Panc1 (cell line): ENCODE measurements at regions not wholly inside any gene's neighbourhood (a gene's known extent, or its start where the extent isn't known, plus 50 kb on each side); places are given as distances from the start of the nearest gene placed in this dataset.

Experiments
- ATAC-seq: fragments of 200-7000 bp; cut with Tn5 transposase; 2 replicates; pipeline ENCODE4 v1.9.1; 2020; ENCODE audit warnings: mild to moderate bottlenecking, moderate library complexity
- BruUV-seq: library from RNA; stranded (reverse); fragments of 400-500 nt; replicated peaks from 2 replicates; lab custom pipeline; 2021; lab: Mats Ljungman, UMichigan
- CTCF ChIA-PET: fragments of 300-600 bp; sonication (Branson Sonifier 250); formaldehyde crosslinking; loops from one replicate; lab custom pipeline; 2022; ENCODE audit warnings: antibody characterized with exemption; lab: Charles Lee
- POLR2A ChIA-PET: fragments of 300-600 bp; sonication (Branson Sonifier 250); formaldehyde crosslinking; loops from one replicate; lab custom pipeline; 2022; ENCODE audit warnings: antibody characterized with exemption; lab: Charles Lee
- DNase-seq: peaks from one replicate; pipeline ENCODE4 v3.0.0-alpha.2; 2010; ENCODE audit warnings: low read depth, low spot score
- H3K27ac ChIP-seq: 2 replicates; pipeline ENCODE4 v1.5.1; 2011; ENCODE audit warnings: mild to moderate bottlenecking, low read length, inconsistent platforms
- H3K27me3 ChIP-seq: fragments of 200-500 bp; sonication (Bioruptor generic); 2 replicates; pipeline ENCODE4 v1.6.0; 2014; ENCODE audit warnings: low read length, inconsistent platforms; ENCODE audit not compliant: control insufficient read depth, insufficient read depth
- H3K36me3 ChIP-seq: fragments of 200-500 bp; sonication (Bioruptor generic); 2 replicates; pipeline ENCODE4 v1.5.1; 2014; ENCODE audit warnings: inconsistent platforms, mild to moderate bottlenecking, low read length, moderate library complexity; ENCODE audit not compliant: control insufficient read depth, insufficient read depth
- H3K4me1 ChIP-seq: 2 replicates; pipeline ENCODE4 v1.5.1; 2011; ENCODE audit warnings: inconsistent platforms, mild to moderate bottlenecking, low read length, moderate library complexity; ENCODE audit not compliant: control insufficient read depth, insufficient read depth
- H3K4me3 ChIP-seq, 2 experiments: 2 replicates each; pipeline ENCODE4 v1.5.1; 2011 to 2012; ENCODE audit warnings: low read depth in 2 of 2, low read length in 2 of 2, mild to moderate bottlenecking in 2 of 2, inconsistent platforms in 1 of 2, moderate library complexity in 1 of 2
- H3K9me3 ChIP-seq: fragments of 200-500 bp; sonication (Bioruptor generic); 2 replicates; pipeline ENCODE4 v1.5.1; 2014; ENCODE audit warnings: low read depth, mild to moderate bottlenecking, inconsistent platforms, low read length, moderate library complexity; ENCODE audit not compliant: control insufficient read depth, insufficient read depth
- CTCF ChIP-seq: fragments of 450-650 bp; IDR thresholded peaks from 2 replicates; pipeline ENCODE4 v1.5.1; 2017; ENCODE audit warnings: mild to moderate bottlenecking
- POLR2AphosphoS5 ChIP-seq: IDR thresholded peaks from 2 replicates; pipeline ENCODE4 v1.6.1; 2012; ENCODE audit warnings: mild to moderate bottlenecking, low read depth, low read length, moderate library complexity
- SIN3A ChIP-seq: IDR thresholded peaks from 2 replicates; pipeline ENCODE4 v1.6.1; 2012; ENCODE audit warnings: low read depth, mild to moderate bottlenecking, low read length, moderate library complexity, borderline replicate concordance; ENCODE audit not compliant: insufficient read depth
- TCF7L2 ChIP-seq: IDR thresholded peaks from 2 replicates; pipeline ENCODE4 v1.6.1; 2011; ENCODE audit warnings: mild to moderate bottlenecking, low read depth, low read length, inconsistent platforms
- in situ Hi-C: cut with HindIII; loops from 2 replicates; pipeline ENCODE4 v1.10.0; 2016; ENCODE audit warnings: low sequenced_read_pairs, low pct_unique_long_range_greater_than_20kb
- intact Hi-C: fragments of 100-400 bp; cut with micrococcal nuclease; formaldehyde crosslinking; loops from one replicate; pipeline ENCODE4 v1.10.0; 2022; ENCODE audit not compliant: unreplicated experiment
- TF ChIP-seq, protein P1 (sequence below), 2 experiments: IDR thresholded peaks; 2 replicates each; pipeline ENCODE4 v1.6.1; 2011 to 2012; ENCODE audit warnings: low read depth in 2 of 2, control low read depth in 1 of 2, low read length in 1 of 2, mild to moderate bottlenecking in 1 of 2, moderate library complexity in 1 of 2; ENCODE audit not compliant: insufficient read depth in 1 of 2

DNA sequence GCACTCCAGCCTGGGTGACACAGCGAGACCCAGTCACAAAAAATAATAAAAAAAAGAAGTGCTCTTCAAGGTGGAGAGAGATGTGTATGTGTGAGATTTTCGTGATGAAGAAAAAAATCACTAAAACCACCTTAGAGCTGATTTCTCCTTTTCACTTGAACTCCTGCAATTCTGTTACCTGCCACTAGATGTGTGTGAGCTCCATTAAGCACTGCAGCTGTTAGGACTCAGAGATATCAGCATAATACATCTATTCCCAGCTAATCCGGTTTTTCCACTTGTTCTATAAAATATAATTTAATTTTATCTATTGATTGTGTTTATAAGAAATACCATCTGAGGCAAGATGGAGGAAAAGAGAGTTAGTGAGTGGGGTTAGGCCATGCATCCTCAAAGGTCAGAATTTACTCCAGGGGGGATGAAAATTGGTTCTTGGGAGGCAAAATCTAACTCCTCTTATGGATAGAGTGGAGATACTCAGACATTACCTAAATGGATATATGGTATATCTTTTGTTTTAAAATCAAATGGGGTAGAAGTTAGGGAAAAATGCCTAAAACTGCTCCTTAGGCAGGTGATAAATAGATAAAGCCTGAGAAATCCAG lies 152.7 kb downstream of the IL20RB start:
- no peaks in the 10 kb centered on the region for H3K4me1 ChIP-seq
- H3K36me3 ChIP-seq = no peaks in the 10 kb centered on the region
- ChIA-PET POLR2A (interaction anchor here (0.6 kb wide), 2 partner anchors 83 to 440 kb away, joined by 3 read pairs; no protein-coding TSS in a partner anchor), CTCF (interaction anchor here (0.6 to 1.3 kb wide), 5 partner anchors 76 to 942 kb away, joined by 4 to 9 read pairs (median 6); no protein-coding TSS in a partner anchor)
- H3K9me3 ChIP-seq = no peaks in the 10 kb centered on the region
- ATAC-seq (peak; percentile 89), DNase-seq (peak; percentile 22)
- BruUV-seq = no TSS peak
- TF ChIP-seq POLR2AphosphoS5 (no peak), CTCF (peak; percentile 87)
- TF ChIP-seq, protein P1, sequence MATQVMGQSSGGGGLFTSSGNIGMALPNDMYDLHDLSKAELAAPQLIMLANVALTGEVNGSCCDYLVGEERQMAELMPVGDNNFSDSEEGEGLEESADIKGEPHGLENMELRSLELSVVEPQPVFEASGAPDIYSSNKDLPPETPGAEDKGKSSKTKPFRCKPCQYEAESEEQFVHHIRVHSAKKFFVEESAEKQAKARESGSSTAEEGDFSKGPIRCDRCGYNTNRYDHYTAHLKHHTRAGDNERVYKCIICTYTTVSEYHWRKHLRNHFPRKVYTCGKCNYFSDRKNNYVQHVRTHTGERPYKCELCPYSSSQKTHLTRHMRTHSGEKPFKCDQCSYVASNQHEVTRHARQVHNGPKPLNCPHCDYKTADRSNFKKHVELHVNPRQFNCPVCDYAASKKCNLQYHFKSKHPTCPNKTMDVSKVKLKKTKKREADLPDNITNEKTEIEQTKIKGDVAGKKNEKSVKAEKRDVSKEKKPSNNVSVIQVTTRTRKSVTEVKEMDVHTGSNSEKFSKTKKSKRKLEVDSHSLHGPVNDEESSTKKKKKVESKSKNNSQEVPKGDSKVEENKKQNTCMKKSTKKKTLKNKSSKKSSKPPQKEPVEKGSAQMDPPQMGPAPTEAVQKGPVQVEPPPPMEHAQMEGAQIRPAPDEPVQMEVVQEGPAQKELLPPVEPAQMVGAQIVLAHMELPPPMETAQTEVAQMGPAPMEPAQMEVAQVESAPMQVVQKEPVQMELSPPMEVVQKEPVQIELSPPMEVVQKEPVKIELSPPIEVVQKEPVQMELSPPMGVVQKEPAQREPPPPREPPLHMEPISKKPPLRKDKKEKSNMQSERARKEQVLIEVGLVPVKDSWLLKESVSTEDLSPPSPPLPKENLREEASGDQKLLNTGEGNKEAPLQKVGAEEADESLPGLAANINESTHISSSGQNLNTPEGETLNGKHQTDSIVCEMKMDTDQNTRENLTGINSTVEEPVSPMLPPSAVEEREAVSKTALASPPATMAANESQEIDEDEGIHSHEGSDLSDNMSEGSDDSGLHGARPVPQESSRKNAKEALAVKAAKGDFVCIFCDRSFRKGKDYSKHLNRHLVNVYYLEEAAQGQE (IDR thresholded peaks at IDR 0.05; ENCODE audit: insufficient read depth in 1 of 2, low read depth in 2 of 2, low read length in 1 of 2) = no peak
- no peak overlapping the region for H3K4me3 ChIP-seq
- peaks cover 31% of the 10 kb centered on the region for H3K27me3 ChIP-seq
- no peak overlapping the region for H3K27ac ChIP-seq
- in situ Hi-C loops (no loop called here), intact Hi-C loops (no loop called here)

DNA sequence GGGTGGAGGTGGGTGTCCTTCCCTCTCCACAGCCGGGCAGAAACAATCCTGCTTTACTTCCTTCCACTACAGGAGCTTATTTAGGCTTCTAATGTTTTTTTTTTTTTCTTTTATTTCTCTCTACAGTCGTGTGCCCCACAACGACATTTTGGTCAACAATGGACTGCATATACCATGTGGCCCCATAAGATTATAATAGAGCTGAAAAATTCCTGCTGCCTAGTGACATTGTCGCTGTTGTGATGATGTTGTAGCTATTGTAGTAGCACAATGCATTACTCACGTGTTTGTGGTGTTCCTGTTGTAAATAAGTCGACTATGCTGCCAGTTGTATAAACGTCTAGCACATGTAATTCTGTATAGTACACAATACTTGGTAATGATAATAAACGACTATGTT lies 153.7 kb downstream of the IL20RB start:
- TF ChIP-seq CTCF (no peak), POLR2AphosphoS5 (no peak), SIN3A (no peak), TCF7L2 (no peak)
- TF ChIP-seq, protein P1 (IDR thresholded peaks at IDR 0.05; ENCODE audit: insufficient read depth in 1 of 2, low read depth in 2 of 2, low read length in 1 of 2) = no peak
- no peak for DNase-seq
- no peak overlapping the region for H3K27ac ChIP-seq
- CTCF ChIA-PET = interaction anchor here (0.7 kb wide), 1 partner anchor 58 kb away, joined by 8 read pairs; no protein-coding TSS in a partner anchor
- no peaks in the 10 kb centered on the region for H3K9me3 ChIP-seq
- BruUV-seq = no TSS peak
- H3K27me3 ChIP-seq = peaks cover 21% of the 10 kb centered on the region
- H3K4me1 ChIP-seq = no peaks in the 10 kb centered on the region
- no peaks in the 10 kb centered on the region for H3K36me3 ChIP-seq
- intact Hi-C loops = no loop called here
- POLR2A ChIA-PET = no interaction called here
- ATAC-seq = no peak
- H3K4me3 ChIP-seq = no peak overlapping the region
- in situ Hi-C loops = no loop called here
